NCI-H2196 treated with DMSO at 0.1 percent for 48 hours (cell line): ENCODE measurements at regions not wholly inside any gene's neighbourhood (a gene's known extent, or its start where the extent isn't known, plus 50 kb on each side); places are given as distances from the start of the nearest gene placed in this dataset.

Source experiments
- DNase-seq: peaks from one replicate; lab custom pipeline; 2025; ENCODE audit not compliant: unreplicated experiment; lab: John Stamatoyannopoulos, UW

- DNase-seq, result no peak
Observed at GRCh38 chr16:73610160-73610559, 562.2 kb upstream of the ZFHX3 start.

GRCh38 chr16:73608911-73609310 is 561.0 kb upstream of the ZFHX3 start:
- DNase-seq, result no peak

- DNase-seq, result no peak
Observed at GRCh38 chr16:73605309-73605708, 557.4 kb upstream of the ZFHX3 start.

- no peak for DNase-seq
Observed at GRCh38 chr16:73601911-73602310, 554.0 kb upstream of the ZFHX3 start.

GRCh38 chr16:73599870-73600269 is 551.9 kb upstream of the ZFHX3 start:
- no peak for DNase-seq

GRCh38 chr16:73599351-73599750 is 551.4 kb upstream of the ZFHX3 start:
- DNase-seq, result no peak

- no peak for DNase-seq
Observed at GRCh38 chr16:73584157-73584556, 536.2 kb upstream of the ZFHX3 start.

GRCh38 chr16:73572135-73572828 is 524.4 kb upstream of the ZFHX3 start:
- DNase-seq, result no peak

- DNase-seq, result no peak
Observed at GRCh38 chr16:73569266-73569980, 521.5 kb upstream of the ZFHX3 start.

GRCh38 chr16:73568769-73569168 is 520.8 kb upstream of the ZFHX3 start:
- no peak for DNase-seq

- DNase-seq, result no peak
Observed at GRCh38 chr16:73565925-73566324, 518.0 kb upstream of the ZFHX3 start.

- DNase-seq, result no peak
Observed at GRCh38 chr16:73565263-73565662, 517.3 kb upstream of the ZFHX3 start.

GRCh38 chr16:73563709-73564108 is 515.8 kb upstream of the ZFHX3 start:
- no peak for DNase-seq

GRCh38 chr16:73560497-73560896 is 512.6 kb upstream of the ZFHX3 start:
- DNase-seq, result no peak

GRCh38 chr16:73558219-73558618 is 510.3 kb upstream of the ZFHX3 start:
- no peak for DNase-seq

- DNase-seq, result no peak
Observed at GRCh38 chr16:73553941-73554660, 506.2 kb upstream of the ZFHX3 start.

GRCh38 chr16:73549984-73550631 is 502.2 kb upstream of the ZFHX3 start:
- no peak for DNase-seq

- no peak for DNase-seq
Observed at GRCh38 chr16:73547552-73548403, 499.9 kb upstream of the ZFHX3 start.

GRCh38 chr16:73546341-73546845 is 498.5 kb upstream of the ZFHX3 start:
- no peak for DNase-seq

GRCh38 chr16:73545755-73546154 is 497.8 kb upstream of the ZFHX3 start:
- DNase-seq, result no peak
